ENCODE measurements at regions not wholly inside any gene's neighbourhood (a gene's known extent, or its start where the extent isn't known, plus 50 kb on each side); places are given as distances from the start of the nearest gene placed in this dataset.
"Not testable (repeated sequence)": the region's sequence is repeated elsewhere in the genome, so short reads cannot be mapped to it uniquely, and the experiment has no call there.

- H3K27ac ChIP-seq (ENCODE audit: low read depth, low read length); H3K23me2 ChIP-seq (ENCODE audit: low read depth, low read length); H2BK12ac ChIP-seq (ENCODE audit: low read depth, low read length); H2BK120ac ChIP-seq (replicated peaks; ENCODE audit: low read depth, low read length); H4K91ac ChIP-seq (replicated peaks; ENCODE audit: insufficient read length, low read length); FAIRE-seq; H3K36me3 ChIP-seq (ENCODE audit: control insufficient read depth in 2 of 4, insufficient read depth in 4 of 4, low read length in 3 of 4); H3K4me1 ChIP-seq (replicated peaks in 1 of 4; ENCODE audit: control insufficient read depth in 3 of 4, insufficient read depth in 4 of 4, low read length in 3 of 4); H3K56ac ChIP-seq (replicated peaks; ENCODE audit: insufficient read length, low read depth, low read length); H2AK5ac ChIP-seq (ENCODE audit: low read depth, low read length); H2BK20ac ChIP-seq (ENCODE audit: low read length); H3K4me2 ChIP-seq (ENCODE audit: insufficient read depth in 1 of 2, low read depth in 2 of 2, low read length in 2 of 2); H2BK5ac ChIP-seq (ENCODE audit: low read depth, low read length); H3K27me3 ChIP-seq (replicated peaks in 1 of 4; ENCODE audit: control insufficient read depth in 3 of 4, extremely low read depth in 1 of 4, insufficient read depth in 3 of 4, low read length in 3 of 4); H3K4me3 ChIP-seq (ENCODE audit: extremely low read depth in 1 of 4, insufficient read depth in 2 of 4, low read depth in 3 of 4, low read length in 4 of 4); H3K14ac ChIP-seq (ENCODE audit: insufficient read length); H3K18ac ChIP-seq (ENCODE audit: extremely low read depth, low read length); H4K8ac ChIP-seq (ENCODE audit: extremely low read depth, insufficient read depth, low read length); H3K79me2 ChIP-seq (ENCODE audit: control insufficient read depth in 1 of 2, insufficient read depth in 2 of 2, low read length in 2 of 2); H2AFZ ChIP-seq (ENCODE audit: low read length); H3K9me3 ChIP-seq (ENCODE audit: insufficient read depth in 2 of 2, low read depth in 1 of 2, low read length in 1 of 2); DNase-seq (ENCODE audit: low read depth in 1 of 2, low spot score in 2 of 2); H2BK15ac ChIP-seq (ENCODE audit: low read length); H3K9ac ChIP-seq (replicated peaks in 1 of 4; ENCODE audit: extremely low read depth in 1 of 4, low read depth in 3 of 4, low read length in 3 of 4); H4K20me1 ChIP-seq (replicated peaks in 1 of 2; ENCODE audit: control insufficient read depth in 1 of 2, insufficient read depth in 2 of 2, low read length in 2 of 2); H3K4ac ChIP-seq (replicated peaks; ENCODE audit: insufficient read length, low read depth, low read length); POLR2A ChIA-PET (ENCODE audit: partially characterized antibody); H3K79me1 ChIP-seq (ENCODE audit: low read depth, low read length); H4K5ac ChIP-seq (ENCODE audit: insufficient read length, low read depth, low read length); H3K23ac ChIP-seq (ENCODE audit: insufficient read length): not testable (repeated sequence)
- CTCF ChIA-PET (ENCODE audit: partially characterized antibody) = interaction anchor here (1.0 to 1.5 kb wide), 2 partner anchors 11 to 148 kb away, joined by 3 read pairs; no protein-coding TSS in a partner anchor
These were observed 79.3 kb upstream of the EDEM3 start for GRCh38 chr1:184833994-184834393.
